ENCODE measurements at regions not wholly inside any gene's neighbourhood (a gene's known extent, or its start where the extent isn't known, plus 50 kb on each side); places are given as distances from the start of the nearest gene placed in this dataset.

DNA sequence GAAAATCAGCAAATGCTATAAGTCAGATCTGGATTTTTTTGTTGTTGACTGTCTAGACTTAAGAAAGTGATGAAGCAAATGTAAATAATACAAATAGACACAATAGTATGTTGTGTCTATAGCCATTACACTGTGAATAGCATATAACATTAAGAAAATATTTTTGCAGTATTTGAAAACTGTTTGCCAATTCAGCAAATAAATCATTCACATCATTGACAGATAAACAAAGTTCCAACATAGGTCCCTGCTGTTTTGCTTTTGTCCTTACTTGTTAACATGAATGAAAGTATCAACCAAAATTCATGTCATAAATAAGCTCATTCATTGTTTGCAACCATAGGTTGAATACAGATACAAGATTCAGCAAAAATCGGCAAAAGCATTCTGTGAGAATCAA lies 200.5 kb downstream of the KIF20B start:
- no peak overlapping the region for H3K27ac ChIP-seq
- ChIA-PET CTCF (no interaction called here), POLR2A (no interaction called here)
- FAIRE-seq (no peak), ATAC-seq (no peak), DNase-seq (ENCODE audit: low read depth in 1 of 2, low spot score in 1 of 2) (no peak)
- no peak overlapping the region for H3K4me3 ChIP-seq
- H3K4me2 ChIP-seq, result no peak overlapping the region
- peak; percentile 71 for TF ChIP-seq MAFK (IDR thresholded peaks at IDR 0.05; ENCODE audit: partially characterized antibody)
- no peak for TF ChIP-seq MYC (IDR thresholded peaks at IDR 0.05; ENCODE audit: borderline replicate concordance, low read length)
- no peaks in the 10 kb centered on the region for H3K9me3 ChIP-seq
- no peaks in the 10 kb centered on the region for H3K4me1 ChIP-seq
- 87% methylated on average over 1 of the region's 1 CpG for WGBS (ENCODE audit: missing lambda C conversion rate)

DNA sequence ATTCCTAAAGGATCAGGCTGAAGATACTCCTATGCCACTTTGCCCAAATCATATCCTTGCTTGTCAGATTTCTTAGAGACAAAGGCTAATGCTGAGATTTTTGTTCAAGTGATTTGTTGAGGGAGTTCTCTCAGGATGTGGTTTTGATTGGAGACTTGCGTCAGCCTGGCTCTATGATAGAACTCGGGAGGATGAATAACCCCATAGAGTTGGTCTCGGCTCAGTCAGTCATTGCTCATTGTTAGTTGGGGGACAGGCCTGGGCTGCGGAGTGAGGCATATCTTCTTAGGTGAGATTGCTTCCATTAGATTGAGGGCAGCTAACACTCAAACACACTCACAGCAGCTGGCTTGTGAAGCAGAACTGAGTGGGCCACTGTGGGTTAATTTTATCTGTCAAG lies 203.4 kb downstream of the KIF20B start:
- ATAC-seq, result no peak
- 31% methylated on average over 4 of the region's 4 CpGs for WGBS (ENCODE audit: missing lambda C conversion rate)
- ChIA-PET POLR2A (no interaction called here), CTCF (interaction anchor here (0.7 kb wide), 1 partner anchor 152 kb away, joined by 5 read pairs; no protein-coding TSS in a partner anchor)
- Histone ChIP-seq H3K4me2 (no peak overlapping the region), H3K4me3 (no peak overlapping the region), H3K4me1 (no peaks in the 10 kb centered on the region), H3K27ac (no peak overlapping the region), H3K9me3 (no peaks in the 10 kb centered on the region)
- TF ChIP-seq HDAC2 (IDR thresholded peaks at IDR 0.05) (no peak), EHF (CRISPR knock-in tag; IDR thresholded peaks at IDR 0.05) (no peak), KDM5A (IDR thresholded peaks at IDR 0.05) (no peak), MYC (IDR thresholded peaks at IDR 0.05; ENCODE audit: borderline replicate concordance, low read length) (no peak), POLR2A (IDR thresholded peaks at IDR 0.05; ENCODE audit: low read length) (no peak), FOXS1 (CRISPR knock-in tag; IDR thresholded peaks at IDR 0.05) (no peak), EHMT2 (IDR thresholded peaks at IDR 0.05; ENCODE audit: low read depth) (no peak), HOXB13 (CRISPR knock-in tag; IDR thresholded peaks at IDR 0.05; ENCODE audit: low read depth) (no peak), CBX8 (IDR thresholded peaks at IDR 0.05) (no peak)
- no peak for DNase-seq (ENCODE audit: low read depth in 1 of 2, low spot score in 1 of 2)
- FAIRE-seq, result no peak

DNA sequence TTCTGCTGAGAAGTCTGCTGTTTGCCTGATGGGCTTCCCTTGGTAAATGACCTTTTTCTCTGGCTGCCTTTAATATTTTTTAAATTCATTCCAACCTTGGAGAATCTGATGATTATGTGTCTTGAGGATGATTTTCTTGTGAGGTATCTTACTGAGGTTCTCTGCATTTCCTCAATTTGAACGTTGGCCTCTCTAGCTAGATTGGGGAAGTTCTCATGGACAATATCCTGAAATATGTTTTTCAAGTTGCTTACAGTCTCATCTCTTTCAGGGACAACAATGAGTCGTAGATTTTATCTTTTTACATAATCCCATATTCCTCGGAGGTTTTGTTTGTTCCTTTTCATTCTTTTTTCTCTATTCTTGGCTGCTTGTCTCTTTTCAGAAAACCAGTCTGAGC lies 208.4 kb downstream of the KIF20B start:
- POLR2A ChIA-PET, result no interaction called here
- CTCF ChIA-PET, result no interaction called here

DNA sequence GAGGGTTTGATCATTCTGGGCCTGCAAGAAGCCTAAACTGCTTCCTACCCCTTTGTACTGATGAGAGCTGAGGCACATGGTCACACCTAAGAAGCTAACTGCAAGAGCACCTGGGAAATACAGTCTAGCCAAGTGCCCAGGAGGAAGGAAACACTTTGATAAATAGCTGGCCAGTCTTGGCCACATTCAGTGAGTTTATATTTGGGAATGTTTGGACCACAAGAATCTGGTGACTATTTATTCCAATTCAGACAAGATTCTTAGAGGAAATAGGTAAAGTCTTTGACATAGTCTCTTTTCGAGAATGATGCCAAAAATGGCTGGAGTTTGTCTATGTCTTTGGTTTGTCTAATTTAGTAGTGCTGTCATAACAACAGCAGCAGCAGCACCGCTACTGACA lies 213.6 kb downstream of the KIF20B start:
- H3K4me1 ChIP-seq, result no peaks in the 10 kb centered on the region
- 24% methylated on average over 2 of the region's 2 CpGs for WGBS (ENCODE audit: missing lambda C conversion rate)
- no peak for DNase-seq (ENCODE audit: low read depth in 1 of 2, low spot score in 1 of 2)
- no peak overlapping the region for H3K4me3 ChIP-seq
- H3K9me3 ChIP-seq, result no peaks in the 10 kb centered on the region
- POLR2A ChIA-PET, result no interaction called here
- FAIRE-seq, result no peak
- H3K4me2 ChIP-seq, result no peak overlapping the region
- CTCF ChIA-PET, result no interaction called here
- no peak for ATAC-seq
- TF ChIP-seq FOSL2 (IDR thresholded peaks at IDR 0.05) (no peak), FOSL2 (CRISPR knock-in tag; IDR thresholded peaks at IDR 0.05) (no peak), ESRRA (IDR thresholded peaks at IDR 0.05; ENCODE audit: borderline replicate concordance, low read length) (no peak), TP53 (CRISPR knock-in tag; IDR thresholded peaks at IDR 0.05) (no peak)
- H3K27ac ChIP-seq, result no peak overlapping the region

More for the DNA sequence above, 208.4 kb downstream of the KIF20B start:
- no peak for TF ChIP-seq POLR2AphosphoS2 (conservative IDR thresholded peaks at IDR 0.05; ENCODE audit: low read length)
- no peak for TF ChIP-seq ZSCAN20 (CRISPR knock-in tag; IDR thresholded peaks at IDR 0.05)
- no peak for TF ChIP-seq EHMT2 (IDR thresholded peaks at IDR 0.05; ENCODE audit: low read depth)
- no peak for TF ChIP-seq HOXA7 (CRISPR knock-in tag; IDR thresholded peaks at IDR 0.05)
- no peak for TF ChIP-seq FOXS1 (CRISPR knock-in tag; IDR thresholded peaks at IDR 0.05)
- WGBS (ENCODE audit: missing lambda C conversion rate), result 3% methylated on average over 3 of the region's 3 CpGs
- no peak for ATAC-seq
- no peak for DNase-seq (ENCODE audit: low read depth in 1 of 2, low spot score in 1 of 2)
- no peak overlapping the region for H3K4me2 ChIP-seq
- H3K4me3 ChIP-seq, result no peak overlapping the region
- H3K4me1 ChIP-seq, result no peaks in the 10 kb centered on the region
- no peaks in the 10 kb centered on the region for H3K9me3 ChIP-seq
- FAIRE-seq, result no peak
- H3K27ac ChIP-seq, result no peak overlapping the region

DNA sequence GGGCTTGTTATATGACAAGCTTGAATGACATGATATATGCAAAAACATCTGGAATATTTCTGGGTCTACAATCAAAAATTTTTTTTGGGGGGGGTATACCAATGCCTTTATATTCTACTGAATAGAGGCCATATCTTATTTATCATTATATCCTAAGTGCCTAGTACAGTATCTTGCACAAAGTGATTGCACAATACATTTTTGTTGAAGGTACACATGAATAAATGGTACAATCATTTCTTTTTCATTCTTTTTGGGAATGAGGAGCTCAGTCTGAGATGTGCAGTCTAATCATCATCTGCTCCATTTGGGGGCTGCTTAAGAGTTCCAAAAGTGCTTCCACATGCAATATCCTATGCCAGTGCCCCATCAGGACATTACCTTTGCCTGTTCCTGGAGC lies 214.6 kb downstream of the KIF20B start:
- no peaks in the 10 kb centered on the region for H3K9me3 ChIP-seq
- POLR2A ChIA-PET, result no interaction called here
- no peaks in the 10 kb centered on the region for H3K4me1 ChIP-seq
- CTCF ChIA-PET, result no interaction called here
- DNase-seq (ENCODE audit: low read depth in 1 of 2, low spot score in 1 of 2), result no peak
- TF ChIP-seq RARB (CRISPR knock-in tag; IDR thresholded peaks at IDR 0.05) (no peak), CBX8 (IDR thresholded peaks at IDR 0.05) (no peak)
- no peak for FAIRE-seq
- H3K4me3 ChIP-seq, result no peak overlapping the region
- H3K4me2 ChIP-seq, result no peak overlapping the region
- no peak overlapping the region for H3K27ac ChIP-seq
- no peak for ATAC-seq
